Urinary bladder (tissue), 3 donors: ENCODE measurements at regions not wholly inside any gene's neighbourhood (a gene's known extent, or its start where the extent isn't known, plus 50 kb on each side); places are given as distances from the start of the nearest gene placed in this dataset.

Experiments used
- DNase-seq: peaks from one replicate; pipeline ENCODE4 v3.0.0-alpha.2; 2015; ENCODE audit errors: extremely low spot score
- H3K27ac ChIP-seq: one replicate; pipeline ENCODE4 v1.5.1; 2013; ENCODE audit warnings: low read depth, mild to moderate bottlenecking, moderate library complexity
- H3K36me3 ChIP-seq: one replicate; pipeline ENCODE4 v1.6.1; 2013; ENCODE audit warnings: mild to moderate bottlenecking, moderate library complexity; ENCODE audit not compliant: insufficient read depth
- H3K4me1 ChIP-seq: one replicate; pipeline ENCODE4 v1.6.1; 2013; ENCODE audit warnings: mild to moderate bottlenecking, moderate library complexity; ENCODE audit not compliant: insufficient read depth
- H3K4me3 ChIP-seq: one replicate; pipeline ENCODE4 v1.5.1; 2013; ENCODE audit warnings: low read depth, low read length
- WGBS: extraction: QIAGEN DNeasy Blood & Tissue Kit; methylation state at CpG from one replicate; pipeline ENCODE4 v1.1.7; 2013; 5-methylcytosine and 5-hydroxymethylcytosine counted together
- donor health status: healthy with polysubstance abuse.
- donor health status: healthy.

DNA sequence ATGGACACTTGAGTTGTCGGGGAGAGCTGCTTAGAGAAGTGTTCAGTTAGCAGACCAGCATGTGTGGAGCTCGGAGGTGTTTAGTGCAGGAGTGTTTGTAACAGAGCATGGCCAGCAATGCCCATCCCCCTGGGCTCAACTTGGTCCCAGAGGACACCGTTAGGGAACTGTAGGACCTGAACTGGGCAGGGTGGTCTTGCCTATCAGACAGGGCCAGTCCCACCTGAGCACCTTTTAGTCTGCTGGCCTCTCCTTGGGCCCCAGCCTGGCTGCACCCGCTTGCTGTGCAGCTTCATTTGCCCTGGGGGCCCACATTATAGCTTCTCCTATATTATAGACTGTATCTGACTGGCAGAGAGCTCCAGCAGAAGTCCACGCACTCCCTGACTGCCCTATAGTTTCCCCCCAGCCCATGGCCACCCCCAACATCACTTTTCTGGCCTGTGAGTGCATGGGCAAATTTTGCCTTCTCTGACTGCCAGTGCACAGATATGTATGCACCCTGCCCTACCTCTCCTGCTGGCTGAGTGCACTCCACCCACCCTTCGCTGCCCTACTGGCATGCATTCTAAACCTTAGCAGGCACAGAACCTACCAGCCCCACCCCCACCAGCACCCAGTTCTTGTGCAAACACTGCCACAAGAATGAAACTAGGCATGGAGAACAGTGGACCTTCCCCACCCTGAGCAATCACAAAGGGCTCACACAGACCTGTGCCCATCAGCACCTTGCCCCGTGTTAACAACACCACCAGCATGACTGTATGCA is 1030.6 kb upstream of the GHITM start:
- no peak for DNase-seq
- Histone ChIP-seq H3K27ac (no peak overlapping the region), H3K36me3 (no peaks in the 10 kb centered on the region), H3K4me1 (no peaks in the 10 kb centered on the region), H3K4me3 (no peak overlapping the region)
- 88% methylated on average over 7 of the region's 7 CpGs for WGBS

DNA sequence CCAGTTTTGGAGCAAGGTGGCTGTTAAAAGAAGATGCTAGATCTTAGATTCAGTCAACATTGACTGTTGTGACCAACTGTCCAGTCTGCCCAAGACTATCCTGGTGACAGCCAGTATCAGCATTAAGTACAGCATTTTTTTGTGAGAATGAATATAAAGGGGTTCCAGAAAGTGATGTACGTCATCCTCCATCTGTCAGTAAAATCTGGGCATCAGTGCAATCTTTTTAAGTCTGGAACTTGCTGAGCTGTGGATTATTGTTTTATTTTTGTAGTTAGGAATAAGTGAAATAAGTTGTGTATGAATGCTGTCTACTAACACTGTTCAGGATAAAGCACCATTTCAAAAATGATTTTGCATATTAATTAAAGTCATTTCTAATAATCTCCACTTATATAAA is 1020.0 kb upstream of the GHITM start:
- H3K36me3 ChIP-seq, result no peaks in the 10 kb centered on the region
- DNase-seq, result no peak
- no peaks in the 10 kb centered on the region for H3K4me1 ChIP-seq
- no peak overlapping the region for H3K27ac ChIP-seq
- WGBS, result 72% methylated on average over 1 of the region's 1 CpG
- no peak overlapping the region for H3K4me3 ChIP-seq

DNA sequence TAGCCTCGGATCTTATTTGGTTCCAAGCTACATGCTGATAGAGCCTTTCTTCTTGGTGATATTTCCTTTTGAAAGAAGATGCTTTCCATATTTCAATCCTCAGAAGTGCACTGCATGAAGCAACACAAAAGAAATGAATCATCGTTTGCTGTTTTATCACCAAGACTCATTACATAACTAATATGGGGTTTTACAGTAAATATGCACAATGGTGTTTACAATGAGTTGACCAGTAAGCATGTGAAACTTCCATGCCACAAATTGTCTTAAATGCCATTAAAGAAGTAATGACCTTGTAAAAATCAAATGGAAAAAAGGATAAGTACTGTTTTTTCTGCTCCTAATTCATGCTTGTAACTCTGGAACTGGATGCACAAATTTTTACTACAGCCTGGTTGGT is 1017.0 kb upstream of the GHITM start:
- Histone ChIP-seq H3K4me1 (no peaks in the 10 kb centered on the region), H3K4me3 (no peak overlapping the region), H3K36me3 (no peaks in the 10 kb centered on the region), H3K27ac (no peak overlapping the region)
- DNase-seq, result peak; percentile 7
- WGBS, result 33% methylated on average over 2 of the region's 2 CpGs

DNA sequence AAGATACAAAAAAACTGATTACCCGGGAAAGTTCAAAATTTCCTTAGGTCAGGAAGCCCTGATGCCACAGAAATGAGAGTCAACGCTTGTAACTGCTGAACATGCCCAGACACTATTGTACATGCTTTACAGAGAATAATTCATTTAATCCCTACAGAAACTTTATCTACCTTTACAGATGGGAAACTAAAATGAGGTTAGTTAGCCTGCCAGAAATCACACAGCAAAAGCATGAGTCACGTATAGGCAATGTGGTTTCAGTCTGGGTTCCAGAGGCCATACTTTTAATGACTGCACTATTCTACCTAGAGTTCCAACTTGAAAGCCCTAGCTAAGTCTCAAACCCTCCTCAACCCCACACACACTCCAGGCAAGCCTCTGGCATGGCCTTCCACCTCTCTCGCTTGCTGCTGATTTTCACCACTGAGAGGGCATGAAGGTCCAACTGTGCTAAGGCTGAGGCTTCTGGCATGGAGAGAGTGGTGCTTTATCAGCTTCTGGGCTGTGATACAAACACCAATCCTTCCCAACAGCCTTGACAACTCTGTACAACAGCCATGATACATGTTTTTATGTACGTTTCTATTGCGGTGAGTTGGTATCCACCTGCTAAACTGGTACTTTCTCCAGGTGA is 1011.2 kb upstream of the GHITM start:
- no peak for DNase-seq
- Histone ChIP-seq H3K36me3 (no peaks in the 10 kb centered on the region), H3K4me3 (no peak overlapping the region), H3K4me1 (no peaks in the 10 kb centered on the region), H3K27ac (no peak overlapping the region)
- 85% methylated on average over 6 of the region's 6 CpGs for WGBS

DNA sequence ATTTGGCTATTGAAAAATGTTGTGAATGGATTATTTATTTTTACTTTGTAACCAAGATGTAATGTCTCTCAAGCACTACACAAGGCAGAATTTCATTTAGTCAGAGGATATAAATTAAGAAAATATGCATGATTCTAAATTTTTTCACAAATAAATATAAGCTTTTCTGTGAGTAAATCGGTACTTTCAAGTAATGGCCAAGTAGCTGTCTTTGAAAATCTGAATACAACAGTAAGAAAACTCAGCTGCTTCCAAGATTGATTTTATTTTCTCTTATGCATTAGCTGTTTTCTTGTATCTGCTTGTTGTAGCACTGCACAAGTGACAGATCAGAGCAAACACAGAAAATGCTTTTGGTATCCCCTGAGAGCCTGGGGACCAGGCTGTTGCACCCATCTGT is 998.5 kb upstream of the GHITM start:
- Histone ChIP-seq H3K27ac (no peak overlapping the region), H3K36me3 (no peaks in the 10 kb centered on the region), H3K4me1 (no peaks in the 10 kb centered on the region), H3K4me3 (no peak overlapping the region)
- 60% methylated on average over 1 of the region's 1 CpG for WGBS
- DNase-seq, result no peak

DNA sequence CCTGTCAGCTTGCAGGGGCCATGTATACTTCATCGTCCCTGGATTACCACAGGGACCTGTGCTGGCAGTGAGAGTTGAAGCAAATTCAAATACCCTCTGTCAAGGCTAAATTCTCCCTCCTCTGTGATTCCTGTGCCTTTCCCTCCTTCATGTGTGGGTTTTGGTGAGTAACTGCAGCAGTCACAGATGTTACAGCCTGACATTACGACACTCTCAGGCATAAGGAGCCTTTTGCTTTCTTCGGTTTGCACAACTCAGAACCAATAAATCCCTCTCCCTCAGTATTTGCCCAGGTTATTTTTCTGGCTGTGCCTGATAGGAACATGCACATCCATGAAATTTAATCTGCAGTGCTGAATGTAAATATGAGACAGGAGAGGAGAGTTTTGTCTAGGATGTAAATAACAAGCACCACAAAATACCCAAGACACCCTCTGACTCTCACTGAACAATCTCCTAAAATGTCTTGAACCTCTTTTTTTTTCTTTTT is 997.2 kb upstream of the GHITM start:
- H3K4me1 ChIP-seq, result no peaks in the 10 kb centered on the region
- no peak overlapping the region for H3K4me3 ChIP-seq
- H3K36me3 ChIP-seq, result no peaks in the 10 kb centered on the region
- DNase-seq, result no peak
- 60% methylated on average over 3 of the region's 3 CpGs for WGBS
- no peak overlapping the region for H3K27ac ChIP-seq

DNA sequence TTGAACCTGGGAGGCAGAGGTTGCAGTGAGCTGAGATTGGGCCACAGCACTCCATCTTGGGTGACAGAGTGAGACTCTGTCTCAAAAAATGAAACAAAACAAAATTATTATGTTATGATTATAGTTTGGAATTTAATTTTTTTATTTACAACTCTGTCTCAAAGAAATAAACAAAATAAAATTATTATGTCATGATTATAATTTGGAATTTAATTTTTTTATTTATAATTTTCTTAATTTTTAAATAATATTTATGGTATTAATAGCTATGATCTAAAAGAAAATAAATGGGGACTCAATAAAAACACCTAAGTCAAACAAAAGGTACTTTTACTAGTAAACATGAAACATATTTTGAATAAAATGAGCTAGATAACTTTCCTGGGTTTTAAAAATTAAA is 994.8 kb upstream of the GHITM start:
- Histone ChIP-seq H3K4me1 (no peaks in the 10 kb centered on the region), H3K36me3 (no peaks in the 10 kb centered on the region), H3K27ac (no peak overlapping the region), H3K4me3 (no peak overlapping the region)
- DNase-seq, result no peak

DNA sequence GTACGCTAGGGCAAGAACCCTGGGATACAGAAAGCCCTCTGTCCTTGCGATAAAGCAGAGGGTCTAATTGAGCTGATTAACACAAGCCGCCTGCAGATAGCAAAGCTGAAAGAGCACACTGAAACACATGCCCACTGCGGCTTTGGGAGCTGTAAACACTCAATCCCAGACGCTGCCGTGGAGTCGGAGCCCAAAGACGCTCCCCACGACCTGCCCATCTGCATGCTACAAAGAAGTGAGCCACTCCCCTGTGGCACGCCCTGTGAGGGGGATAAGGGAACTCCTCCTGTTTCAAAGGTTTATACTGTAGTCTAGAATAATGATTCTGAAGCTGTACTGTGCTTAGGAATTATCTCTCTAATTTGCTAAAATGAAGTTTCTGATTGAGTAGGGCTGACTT is 985.6 kb upstream of the GHITM start:
- WGBS, result 38% methylated on average over 10 of the region's 10 CpGs
- no peak for DNase-seq
- Histone ChIP-seq H3K4me1 (no peaks in the 10 kb centered on the region), H3K27ac (no peak overlapping the region), H3K36me3 (no peaks in the 10 kb centered on the region), H3K4me3 (no peak overlapping the region)

DNA sequence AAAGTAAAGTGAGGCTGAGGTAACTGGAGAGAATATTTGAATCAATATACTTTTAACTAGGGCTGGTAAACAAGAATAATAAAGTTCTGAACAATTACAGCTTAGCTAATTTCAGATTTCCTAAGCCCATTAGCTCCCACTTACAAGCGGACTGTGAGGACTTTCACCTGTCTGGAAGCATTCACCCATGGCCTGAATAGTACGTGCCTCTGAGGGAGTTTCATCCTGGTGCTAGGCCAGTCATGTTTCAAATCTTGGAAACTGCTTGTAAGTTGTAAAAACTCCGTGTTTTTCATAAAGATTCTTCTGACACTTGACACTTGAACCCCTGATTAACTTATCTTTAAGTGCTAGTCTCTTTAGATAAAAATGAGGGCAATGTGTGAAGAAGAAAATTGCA is 975.2 kb upstream of the GHITM start:
- no peaks in the 10 kb centered on the region for H3K4me1 ChIP-seq
- no peak overlapping the region for H3K4me3 ChIP-seq
- no peaks in the 10 kb centered on the region for H3K36me3 ChIP-seq
- DNase-seq, result no peak
- H3K27ac ChIP-seq, result no peak overlapping the region
- 41% methylated on average over 3 of the region's 3 CpGs for WGBS

DNA sequence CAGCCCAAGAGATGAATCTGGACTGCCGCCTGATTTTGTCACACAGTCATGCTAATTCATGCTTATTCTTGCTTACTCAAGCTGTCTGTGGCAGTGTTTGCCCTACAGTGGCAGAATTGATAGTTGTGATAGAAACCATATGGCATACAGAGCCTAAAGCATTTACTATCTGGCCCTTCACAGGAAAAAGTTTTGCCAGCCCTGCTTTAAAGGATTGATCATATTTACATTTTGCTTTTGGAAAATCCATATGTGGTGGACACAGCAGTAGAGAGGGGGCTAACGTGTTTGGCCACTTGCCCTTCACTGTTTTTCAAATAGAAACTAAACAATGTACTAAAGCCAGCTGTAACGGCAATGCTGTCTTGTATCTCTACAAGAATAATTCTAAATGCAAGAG is 974.0 kb upstream of the GHITM start:
- H3K27ac ChIP-seq, result no peak overlapping the region
- 18% methylated on average over 3 of the region's 3 CpGs for WGBS

DNA sequence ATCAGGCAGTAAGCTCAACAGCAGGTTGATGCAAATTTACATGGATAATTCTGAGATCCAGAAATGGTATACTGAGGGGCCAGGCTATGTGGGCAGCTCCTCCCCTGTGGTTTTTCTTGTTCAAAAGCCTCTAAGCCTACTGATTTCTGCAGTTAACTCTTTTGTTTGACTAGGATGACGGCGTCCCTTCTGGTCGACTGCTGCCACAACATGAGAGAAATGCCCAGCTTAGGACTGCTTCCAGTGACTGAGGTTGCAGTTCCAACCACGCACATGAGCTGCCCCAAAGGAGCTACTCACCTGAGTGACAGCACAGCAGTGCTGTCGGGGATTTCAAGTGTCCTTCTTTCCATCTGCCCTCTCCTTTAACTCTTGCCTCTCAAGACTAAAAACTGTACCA is 973.0 kb upstream of the GHITM start:
- 51% methylated on average over 5 of the region's 5 CpGs for WGBS
- Histone ChIP-seq H3K4me1 (no peaks in the 10 kb centered on the region), H3K36me3 (no peaks in the 10 kb centered on the region), H3K27ac (no peak overlapping the region), H3K4me3 (no peak overlapping the region)
- DNase-seq, result no peak

More for the DNA sequence above, 974.0 kb upstream of the GHITM start:
- H3K4me3 ChIP-seq, result no peak overlapping the region
- DNase-seq, result no peak
- H3K36me3 ChIP-seq, result no peaks in the 10 kb centered on the region
- no peaks in the 10 kb centered on the region for H3K4me1 ChIP-seq

DNA sequence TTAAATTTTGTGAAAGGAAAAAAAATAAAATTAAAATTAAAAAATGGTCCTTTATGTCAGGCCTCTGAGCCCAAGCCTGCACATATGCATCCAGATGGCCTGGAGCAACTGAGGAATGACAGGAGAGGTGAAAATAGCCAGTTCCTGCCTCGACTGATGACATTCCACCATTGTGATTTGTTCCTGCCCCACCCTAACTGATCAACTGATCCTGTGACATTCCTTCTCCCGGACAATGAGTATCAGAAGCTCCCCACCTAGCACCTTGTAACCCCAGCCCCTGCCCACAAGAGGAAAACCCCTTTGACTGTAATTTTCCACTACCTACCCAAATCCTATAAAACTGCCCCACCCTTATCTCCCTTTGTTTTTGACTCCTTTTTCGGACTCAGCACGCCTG is 972.2 kb upstream of the GHITM start:
- Histone ChIP-seq H3K36me3 (no peaks in the 10 kb centered on the region), H3K4me3 (no peak overlapping the region), H3K4me1 (no peaks in the 10 kb centered on the region), H3K27ac (no peak overlapping the region)
- WGBS, result 80% methylated on average over 4 of the region's 4 CpGs
- no peak for DNase-seq

DNA sequence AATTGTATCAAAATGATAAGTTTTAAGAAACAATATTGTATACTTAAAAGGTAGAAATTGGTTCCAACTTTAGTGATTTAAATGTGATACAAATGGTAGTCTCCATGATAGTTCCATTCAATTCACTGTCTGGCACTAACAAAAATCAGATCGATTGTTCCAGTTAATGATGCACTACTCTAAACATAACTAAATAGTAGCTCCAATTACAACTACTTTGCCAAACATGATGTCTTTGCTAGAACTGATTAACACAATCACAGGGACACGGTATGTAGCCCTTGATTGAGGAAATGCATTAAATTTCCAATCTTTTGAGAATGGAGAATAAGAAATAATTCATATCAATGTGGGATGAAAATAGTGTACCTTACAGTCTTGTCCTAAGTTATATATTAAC is 962.4 kb upstream of the GHITM start:
- no peaks in the 10 kb centered on the region for H3K4me1 ChIP-seq
- WGBS, result 79% methylated on average over 2 of the region's 2 CpGs
- no peak for DNase-seq
- no peak overlapping the region for H3K4me3 ChIP-seq
- H3K27ac ChIP-seq, result no peak overlapping the region
- H3K36me3 ChIP-seq, result no peaks in the 10 kb centered on the region

DNA sequence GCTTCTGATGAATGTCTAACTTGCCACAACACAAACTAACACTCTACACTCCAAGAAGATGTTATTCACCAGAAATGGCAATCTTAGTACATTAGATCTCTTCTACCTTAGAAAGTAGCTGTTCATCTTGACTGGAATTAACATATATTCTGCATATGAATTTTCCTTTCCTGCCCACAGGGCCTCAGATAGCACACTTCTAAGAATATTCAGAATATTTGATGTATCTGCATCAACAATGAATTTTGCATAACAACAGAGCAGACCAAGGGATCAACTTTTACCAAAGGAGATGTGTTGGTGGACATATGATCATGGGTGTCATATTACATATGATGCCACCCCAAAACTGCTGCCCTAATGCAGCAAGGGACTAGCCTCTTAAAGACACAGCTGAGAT is 960.8 kb upstream of the GHITM start:
- Histone ChIP-seq H3K4me3 (no peak overlapping the region), H3K4me1 (no peaks in the 10 kb centered on the region), H3K36me3 (no peaks in the 10 kb centered on the region), H3K27ac (no peak overlapping the region)
- no peak for DNase-seq
